HG02588 (cell line): ENCODE measurements at regions not wholly inside any gene's neighbourhood (a gene's known extent, or its start where the extent isn't known, plus 50 kb on each side); places are given as distances from the start of the nearest gene placed in this dataset.
"Not testable (repeated sequence)": the region's sequence is repeated elsewhere in the genome, so short reads cannot be mapped to it uniquely, and the experiment has no call there.

Experiments used
- ATAC-seq: cut with Tn5 transposase; IDR thresholded peaks from one replicate; pipeline ENCODE4 v1.9.1; 2021; ENCODE audit warnings: mild to moderate bottlenecking, moderate library complexity; ENCODE audit not compliant: unreplicated experiment

DNA sequence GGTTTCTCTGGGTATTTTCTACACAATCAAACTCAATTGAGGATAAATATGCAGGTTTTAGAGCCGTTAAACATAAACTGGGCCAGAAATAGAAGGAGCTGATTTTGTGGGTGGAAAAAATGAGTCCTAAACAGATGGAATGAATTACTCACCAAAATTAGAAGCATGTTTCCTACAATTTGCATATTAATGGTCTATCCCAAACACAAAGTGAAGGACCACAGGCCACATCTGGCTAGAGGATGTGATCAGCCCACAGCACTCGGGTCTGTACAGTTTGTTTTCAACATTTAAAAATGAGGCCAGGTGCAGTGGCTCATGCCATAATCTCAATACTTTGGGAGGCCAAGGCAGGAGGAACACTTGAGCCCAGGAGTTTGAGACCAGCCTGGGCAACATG, 296.3 kb downstream of the PREX1 start:
- ATAC-seq, result no peak

DNA sequence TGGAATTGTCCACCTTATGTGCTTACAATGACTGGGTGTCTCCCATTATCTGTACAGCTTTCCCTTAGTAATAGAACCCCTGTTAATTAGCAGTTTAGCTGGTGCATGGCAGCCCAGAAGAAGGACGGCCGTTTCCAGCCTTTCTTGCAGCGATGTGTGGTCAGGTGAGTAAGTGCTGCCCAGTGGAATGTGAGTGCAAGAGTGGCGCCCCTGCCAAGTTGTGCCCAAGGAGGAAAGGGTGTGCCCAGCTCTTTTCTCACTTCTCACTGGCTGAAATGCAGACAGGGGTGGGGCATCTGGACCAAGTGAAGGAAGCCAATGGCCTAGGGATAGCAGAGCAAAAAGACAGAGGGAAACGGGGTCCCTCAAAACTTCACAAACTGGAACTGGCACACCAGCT, 296.8 kb downstream of the PREX1 start:
- no peak for ATAC-seq

DNA sequence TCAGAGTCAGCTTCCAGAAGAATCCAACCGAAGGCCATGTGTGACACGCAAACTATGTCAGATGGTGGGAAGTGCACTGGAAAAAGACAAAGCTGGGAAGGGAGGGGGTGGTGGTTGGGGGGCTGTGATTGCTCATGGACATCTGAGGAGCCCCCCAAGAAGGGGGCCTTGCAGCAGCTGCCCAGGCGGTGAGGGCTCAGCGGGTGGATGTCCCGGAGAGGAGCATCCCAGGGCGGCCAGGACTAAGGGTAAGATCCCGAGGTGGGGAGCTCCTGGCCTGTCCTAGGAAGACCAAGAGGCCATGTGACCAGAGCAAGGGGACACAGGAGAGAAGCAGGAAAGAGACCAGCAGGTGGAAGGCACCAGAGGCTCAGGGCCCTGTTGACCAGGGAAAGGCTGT, 299.5 kb downstream of the PREX1 start:
- no peak for ATAC-seq

DNA sequence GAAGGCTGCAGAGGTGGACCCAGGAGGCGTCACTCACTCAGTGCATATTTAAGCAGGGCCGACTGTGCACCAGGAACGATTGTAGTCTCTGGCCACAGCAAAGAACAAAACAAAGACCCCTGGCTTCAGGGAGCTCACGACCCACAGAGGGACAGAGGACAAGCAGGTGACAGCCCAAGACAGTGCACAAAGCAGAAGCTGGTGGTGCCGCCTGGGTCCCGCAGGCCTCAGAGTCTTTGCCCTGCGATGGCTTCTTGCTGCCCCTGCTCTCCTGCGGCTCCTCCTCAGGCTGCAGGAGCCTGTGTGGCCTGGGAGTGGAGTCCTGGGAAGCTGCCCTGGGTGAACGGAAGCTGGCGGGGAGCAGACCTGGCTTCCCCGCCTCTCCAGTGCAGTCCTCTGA, 300.0 kb downstream of the PREX1 start:
- ATAC-seq, result no peak

DNA sequence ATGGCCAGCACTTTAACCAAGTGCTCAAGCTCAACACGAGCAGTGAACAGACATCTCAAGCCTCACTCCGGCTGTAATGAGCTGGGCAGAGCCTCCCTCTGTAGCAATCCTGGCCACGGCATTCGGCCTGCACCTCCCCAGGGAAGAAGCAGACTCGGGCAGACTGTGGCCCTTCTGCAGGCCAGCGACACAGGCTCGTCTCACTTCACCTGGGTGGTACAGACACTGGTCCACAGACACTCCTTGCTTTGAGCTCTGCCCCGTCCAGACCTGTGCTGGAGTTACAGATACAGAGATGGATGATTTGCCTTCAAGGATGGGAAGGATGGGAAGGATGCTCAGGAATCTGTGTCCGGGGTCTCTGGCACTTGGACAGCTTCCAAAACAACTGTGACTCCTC, 300.9 kb downstream of the PREX1 start:
- ATAC-seq, result no peak

DNA sequence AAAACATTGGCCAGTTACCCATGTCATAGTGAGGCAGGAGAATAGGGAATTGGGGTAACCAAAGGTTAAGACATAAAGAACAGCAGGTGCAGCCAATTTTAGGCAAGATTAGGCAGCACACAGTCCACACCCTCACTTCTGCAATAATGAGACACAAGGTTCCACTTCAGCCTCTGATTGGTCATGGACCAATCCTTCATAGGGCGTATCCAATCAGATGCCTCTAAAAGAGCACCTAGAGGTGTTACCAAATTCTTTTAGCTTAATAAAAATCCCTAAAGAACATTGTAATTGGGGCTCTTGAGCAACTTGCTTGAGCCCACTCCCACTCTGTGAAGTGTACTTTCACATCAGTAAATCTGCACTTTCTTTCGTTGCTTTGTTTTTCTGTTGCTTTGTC, 302.4 kb downstream of the PREX1 start:
- ATAC-seq, result no peak

DNA sequence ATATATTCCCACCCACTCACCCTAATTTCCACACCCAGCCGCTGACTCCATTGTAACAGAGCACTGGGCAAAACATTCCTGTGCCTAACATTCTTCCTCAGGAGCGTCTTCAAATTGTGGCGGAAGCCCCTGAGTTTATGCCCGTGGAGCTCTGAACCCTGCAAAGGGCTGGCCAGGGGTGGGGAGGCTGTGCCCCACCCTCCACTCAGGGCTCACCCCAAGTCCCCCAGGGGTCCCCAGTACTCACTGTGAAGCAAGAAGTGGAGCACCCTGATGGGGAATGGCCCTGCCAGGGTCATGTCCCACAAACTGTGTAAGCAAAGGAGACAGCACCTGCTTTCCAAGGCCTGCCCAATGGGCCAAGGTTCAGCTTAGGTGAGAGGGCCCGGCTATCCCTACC, 303.2 kb downstream of the PREX1 start:
- ATAC-seq, result no peak

DNA sequence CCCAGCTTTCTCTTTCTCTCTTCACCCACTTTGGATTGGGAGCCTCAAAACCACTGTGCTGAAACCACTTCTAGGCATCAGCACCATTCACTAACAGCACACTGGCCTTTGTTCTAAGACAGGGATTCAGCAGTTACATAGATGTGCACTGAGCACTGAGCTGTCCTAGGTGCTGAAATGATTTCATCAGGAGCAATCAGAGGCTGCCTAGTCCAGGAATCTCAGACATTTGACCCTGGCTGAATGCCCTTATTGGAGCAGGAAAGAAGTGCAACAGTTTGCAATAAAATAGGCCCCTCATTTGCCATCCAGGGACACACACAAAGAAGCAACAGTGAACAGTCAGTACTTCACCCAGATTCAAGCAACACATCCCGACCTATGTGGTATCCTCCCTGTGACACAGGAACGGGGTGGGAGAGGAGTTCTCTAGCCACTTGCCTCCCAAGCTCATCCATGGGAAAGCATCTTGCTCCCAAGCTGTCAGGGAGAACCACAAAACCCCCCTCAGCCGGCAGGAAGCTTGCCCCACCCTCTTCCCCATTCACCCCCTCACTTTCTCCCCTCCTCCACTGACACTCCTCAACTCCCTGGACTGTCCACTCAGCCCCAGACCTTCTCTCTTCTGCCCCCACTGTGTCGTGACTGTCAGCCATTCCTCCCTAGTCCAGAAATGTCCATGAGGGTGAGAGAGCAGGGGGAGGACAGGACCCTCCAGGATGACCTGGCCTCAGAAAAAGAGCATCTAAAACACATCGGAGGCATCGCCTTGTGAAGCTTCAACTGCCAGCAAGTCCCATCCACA, 304.4 kb downstream of the PREX1 start:
- no peak for ATAC-seq

DNA sequence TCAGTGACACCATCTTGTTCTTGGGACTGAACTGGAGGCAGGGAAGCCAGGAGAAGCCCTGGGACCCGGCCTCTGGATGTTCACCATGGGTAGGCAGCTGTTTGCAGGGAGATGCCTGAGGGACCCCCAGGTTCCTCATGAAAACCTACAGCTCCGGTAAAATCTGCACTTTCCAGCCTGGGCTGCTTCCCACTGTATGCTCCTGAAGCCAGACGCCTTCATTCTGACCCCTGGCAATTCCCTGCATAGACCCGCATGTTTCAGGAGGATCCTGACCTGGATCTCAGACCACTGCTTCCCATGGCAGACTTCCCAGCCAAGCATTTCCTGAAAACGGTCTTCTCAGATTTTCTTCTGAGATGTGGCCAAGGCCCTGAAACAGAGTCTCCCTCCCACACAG, 306.7 kb downstream of the PREX1 start:
- no peak for ATAC-seq

DNA sequence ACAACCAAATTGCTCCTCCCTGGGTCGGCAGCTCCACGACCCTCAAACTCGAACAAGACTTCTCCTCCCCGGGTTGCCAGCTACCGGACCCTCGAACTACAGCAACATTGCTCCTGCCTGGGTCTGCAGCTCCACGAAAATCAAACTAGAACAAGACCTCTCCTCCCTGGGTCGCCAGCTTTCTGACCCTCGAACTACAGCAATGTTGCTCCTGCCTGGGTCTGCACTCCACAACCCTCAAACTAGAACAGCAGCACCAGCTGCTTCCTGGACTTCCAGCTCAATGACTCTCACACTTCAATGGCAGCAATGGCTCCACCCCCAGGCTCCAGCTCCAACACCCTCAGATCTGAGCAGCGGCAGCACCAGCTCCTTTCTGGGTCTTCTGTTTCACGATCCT, 311.6 kb downstream of the PREX1 start:
- ATAC-seq, result not testable (repeated sequence)

DNA sequence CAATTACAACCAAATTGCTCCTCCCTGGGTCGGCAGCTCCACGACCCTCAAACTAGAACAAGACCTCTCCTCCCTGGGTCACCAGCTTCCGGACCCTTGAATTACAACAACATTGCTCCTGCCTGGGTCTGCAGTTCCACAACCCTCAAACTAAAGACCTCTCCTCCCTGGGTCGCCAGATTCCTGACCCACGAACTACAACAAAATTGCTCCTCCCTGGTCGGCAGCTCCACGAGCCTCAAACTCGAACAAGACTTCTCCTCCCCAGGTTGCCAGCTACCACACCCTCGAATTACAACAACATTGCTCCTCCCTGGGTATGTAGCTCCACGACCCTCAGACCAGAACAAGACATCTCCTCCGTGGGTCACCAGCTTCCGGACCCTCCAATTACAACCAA, 313.2 kb downstream of the PREX1 start:
- ATAC-seq, result not testable (repeated sequence)

DNA sequence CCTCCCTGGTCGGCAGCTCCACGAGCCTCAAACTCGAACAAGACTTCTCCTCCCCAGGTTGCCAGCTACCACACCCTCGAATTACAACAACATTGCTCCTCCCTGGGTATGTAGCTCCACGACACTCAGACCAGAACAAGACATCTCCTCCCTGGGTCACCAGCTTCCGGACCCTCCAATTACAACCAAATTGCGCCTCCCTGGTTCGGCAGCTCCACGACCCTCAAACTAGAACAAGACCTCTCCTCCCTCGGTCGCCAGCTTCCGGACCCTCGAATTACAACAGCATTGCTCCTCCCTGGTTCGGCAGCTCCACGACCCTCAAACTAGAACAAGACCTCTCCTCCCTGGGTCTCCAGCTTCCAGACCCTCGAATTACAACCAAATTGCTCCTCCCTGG, 315.3 kb downstream of the PREX1 start:
- not testable (repeated sequence) for ATAC-seq

DNA sequence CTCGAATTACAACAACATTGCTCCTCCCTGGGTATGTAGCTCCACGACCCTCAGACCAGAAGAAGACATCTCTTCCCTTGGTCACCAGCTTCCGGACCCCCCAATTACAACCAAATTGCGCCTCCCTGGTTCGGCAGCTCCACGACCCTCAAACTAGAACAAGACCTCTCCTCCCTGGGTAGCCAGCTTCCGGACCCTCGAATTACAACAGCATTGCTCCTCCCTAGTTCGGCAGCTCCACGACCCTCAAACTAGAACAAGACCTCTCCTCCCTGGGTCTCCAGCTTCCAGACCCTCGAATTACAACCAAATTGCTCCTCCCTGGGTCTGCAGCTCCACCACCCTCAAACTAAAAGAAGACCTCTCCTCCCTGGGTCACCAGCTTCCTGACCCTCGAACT, 322.7 kb downstream of the PREX1 start:
- not testable (repeated sequence) for ATAC-seq

DNA sequence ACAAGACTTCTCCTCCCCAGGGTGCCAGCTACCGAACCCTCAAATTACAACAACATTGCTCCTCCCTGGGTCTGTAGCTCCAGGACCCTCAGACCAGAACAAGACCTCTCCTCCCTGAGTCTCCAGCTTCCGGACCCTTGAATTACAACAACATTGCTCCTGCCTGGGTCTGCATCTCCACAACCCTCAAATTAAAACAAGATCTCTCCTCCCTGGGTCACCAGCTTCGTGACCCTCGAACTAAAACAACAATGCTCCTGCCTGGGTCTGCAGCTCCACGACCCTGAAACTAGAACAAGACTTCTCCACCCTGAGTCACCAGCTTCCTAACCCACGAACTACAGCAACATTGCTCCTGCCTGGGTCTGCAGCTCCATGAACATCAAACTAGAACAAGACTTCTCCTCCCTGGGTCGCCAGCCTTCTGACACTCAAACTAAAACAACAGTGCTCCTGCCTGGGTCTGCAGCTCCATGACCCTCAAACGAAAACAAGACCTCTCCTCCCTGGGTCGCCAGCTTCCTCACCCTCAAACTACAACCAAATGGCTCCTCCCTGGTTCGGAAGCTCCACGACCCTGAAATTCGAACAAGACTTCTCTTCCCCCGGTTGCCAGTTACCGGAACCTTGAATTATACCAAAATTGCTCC, 324.5 kb downstream of the PREX1 start:
- ATAC-seq, result no peak

DNA sequence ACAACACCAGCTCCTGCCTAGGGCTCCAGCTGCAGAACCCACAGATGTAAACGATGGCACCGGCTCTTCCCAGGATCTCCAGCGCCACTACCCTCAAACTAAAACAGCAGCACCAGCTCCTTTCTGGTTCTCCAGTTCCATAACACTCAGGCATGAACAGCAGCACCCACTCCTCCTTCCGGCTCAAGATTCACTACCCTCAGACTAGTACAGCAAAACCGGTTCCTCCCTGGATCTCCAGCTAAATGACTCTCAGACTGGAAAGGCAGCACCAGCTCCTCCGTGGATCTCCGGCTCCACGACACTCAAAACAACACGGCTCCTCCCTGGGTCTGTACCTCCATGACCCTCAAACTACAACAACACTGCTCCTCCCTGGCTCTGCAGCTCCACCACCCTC, 325.0 kb downstream of the PREX1 start:
- no peak for ATAC-seq

DNA sequence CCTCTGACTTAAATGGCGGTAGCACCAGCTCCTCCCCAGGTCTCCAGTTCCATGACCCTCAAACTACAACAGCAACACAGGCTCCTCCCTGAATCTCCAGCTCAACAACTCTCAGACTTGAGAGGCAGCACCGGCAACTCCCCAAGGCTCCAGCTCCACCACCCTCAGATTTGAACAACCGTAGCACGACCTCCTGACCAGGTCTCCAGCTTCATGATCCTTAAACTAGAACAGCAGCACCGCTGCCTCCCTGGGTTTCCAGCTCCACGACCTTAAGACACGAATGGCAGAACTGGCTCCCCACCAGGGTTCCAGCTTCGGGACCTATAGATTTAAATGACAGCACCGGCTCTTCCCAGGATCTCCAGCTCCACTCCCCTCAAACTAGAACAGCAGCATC, 325.8 kb downstream of the PREX1 start:
- ATAC-seq, result no peak

DNA sequence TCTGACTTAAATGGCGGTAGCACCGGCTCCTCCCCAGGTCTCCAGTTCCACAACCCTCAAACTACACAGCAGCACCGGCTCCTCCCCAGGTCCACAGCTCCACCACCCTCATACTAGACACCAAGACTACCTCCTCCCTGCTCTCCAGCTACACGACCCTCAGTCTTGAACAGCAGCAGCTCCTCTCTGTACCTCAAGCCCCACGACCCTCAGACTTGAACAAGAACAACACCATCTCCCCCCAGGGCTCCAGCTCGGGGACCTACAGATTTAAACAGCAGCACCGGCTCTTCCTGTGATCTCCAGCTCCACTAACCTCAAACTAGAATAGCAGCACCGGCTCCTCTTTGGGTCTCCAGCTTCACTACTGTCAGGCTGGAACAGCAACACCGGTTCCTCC, 326.9 kb downstream of the PREX1 start:
- not testable (repeated sequence) for ATAC-seq

DNA sequence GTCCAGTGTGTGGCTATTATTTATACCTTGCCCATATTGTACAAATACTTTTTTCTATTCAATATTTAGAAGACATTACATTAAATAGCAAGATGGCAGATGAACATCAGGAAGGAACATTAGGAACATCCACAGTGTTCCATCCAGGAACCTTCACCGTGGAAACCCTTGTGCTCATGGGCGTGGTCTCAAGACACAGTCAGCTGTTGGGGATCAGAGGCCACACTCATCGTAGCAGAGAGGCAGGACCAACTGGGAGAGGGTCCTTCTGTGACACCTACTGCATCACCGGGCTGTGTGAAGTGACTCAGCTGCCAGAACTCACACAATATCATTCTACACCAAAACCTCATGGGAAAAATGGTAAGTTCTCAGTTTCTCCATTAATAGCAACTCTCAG, 328.9 kb downstream of the PREX1 start:
- not testable (repeated sequence) for ATAC-seq

DNA sequence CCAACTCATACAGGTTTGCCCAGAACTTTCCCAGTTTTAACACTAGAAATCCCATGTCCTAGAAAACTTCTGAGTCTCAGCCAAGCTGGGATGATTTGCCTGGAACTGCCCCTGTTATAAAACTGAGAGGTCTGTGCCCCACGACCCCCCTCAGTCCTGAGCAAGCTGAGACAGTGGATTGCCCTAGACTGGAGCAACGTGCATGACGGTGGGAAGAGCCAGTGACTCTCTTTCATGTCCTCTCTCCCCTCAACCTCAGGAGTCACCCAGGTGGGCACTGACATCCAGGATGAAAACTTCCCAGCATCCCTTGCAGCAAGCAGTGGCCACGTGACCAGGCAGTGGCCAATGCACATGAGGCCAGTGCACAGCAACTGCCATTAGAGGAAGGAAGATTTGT, 329.7 kb downstream of the PREX1 start:
- not testable (repeated sequence) for ATAC-seq

DNA sequence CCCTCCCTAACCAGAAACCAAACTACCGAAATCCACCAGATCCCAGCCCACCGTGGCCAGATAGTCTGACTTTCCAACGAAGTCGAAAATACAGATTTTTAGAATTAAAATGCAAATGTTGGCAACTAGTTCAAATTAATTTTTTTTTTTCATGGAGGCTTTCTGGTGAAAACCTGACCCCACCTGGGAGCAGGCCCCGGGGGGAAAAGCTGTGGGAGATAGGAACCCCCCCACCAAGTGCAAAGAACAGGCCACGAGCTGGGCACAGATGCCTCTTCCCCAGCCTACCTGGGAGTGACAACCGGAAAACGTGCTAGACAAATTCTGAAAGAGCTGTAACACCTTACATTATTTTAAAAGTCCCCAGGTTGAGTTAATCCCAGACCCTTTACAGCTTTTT, 333.8 kb downstream of the PREX1 start:
- no peak for ATAC-seq

DNA sequence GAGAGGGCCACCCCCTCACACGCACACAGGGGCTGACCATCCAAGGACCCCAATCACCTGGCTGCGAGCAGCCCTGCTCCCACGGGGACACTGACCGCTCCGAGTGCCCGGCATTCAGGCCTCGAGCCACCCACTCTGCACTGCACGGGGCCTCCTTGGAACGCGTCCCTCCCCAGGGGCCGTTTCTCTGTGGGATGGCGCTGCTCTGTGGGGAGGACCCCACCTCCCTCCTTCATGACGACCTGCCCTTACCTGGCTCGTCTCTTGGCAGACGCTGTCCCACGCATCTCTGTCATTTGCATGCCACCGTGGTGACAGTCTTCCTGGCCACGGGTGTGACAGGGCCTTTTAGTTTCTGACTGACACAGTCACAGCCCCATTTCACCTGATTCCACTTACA, 334.5 kb downstream of the PREX1 start:
- ATAC-seq, result not testable (repeated sequence)

DNA sequence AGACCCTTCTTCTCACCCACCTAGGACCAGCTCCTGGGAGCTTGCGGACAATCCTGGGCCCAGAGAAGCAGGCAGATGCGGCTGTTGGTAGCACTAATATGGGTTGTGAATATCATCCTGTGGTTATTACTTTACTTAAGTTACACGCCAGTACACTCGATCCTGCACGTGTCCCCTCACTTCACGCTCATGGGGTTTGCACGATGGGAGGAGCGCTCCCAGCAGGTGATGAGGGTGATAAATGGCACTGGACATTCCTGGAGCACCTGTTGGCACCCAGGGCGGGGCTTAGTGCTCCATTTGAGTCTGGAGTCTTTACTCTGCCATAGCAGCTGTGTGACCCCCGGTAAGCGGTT, 335.1 kb downstream of the PREX1 start:
- ATAC-seq, result no peak
